Left colon (tissue), 2 donors: ENCODE measurements at regions not wholly inside any gene's neighbourhood (a gene's known extent, or its start where the extent isn't known, plus 50 kb on each side); places are given as distances from the start of the nearest gene placed in this dataset.
A peak's percentile ranks its signal among the peaks of the same experiment; 100 is the strongest.

Experiments
- ATAC-seq: fragments of 200-7000 bp; cut with Tn5 transposase; one replicate; pipeline ENCODE4 v1.9.1; 2020; ENCODE audit warnings: mild to moderate bottlenecking, moderate library complexity
- DNase-seq, 2 donors: peaks; one replicate each; pipeline ENCODE4 v3.0.0-alpha.2; 2020
- intact Hi-C, 2 donors: fragments of 100-400 bp; cut with DNase I in 1 of 2; cut with micrococcal nuclease in 1 of 2; formaldehyde crosslinking; loops; one replicate each; pipeline versions ENCODE4 v1.11.2 to v1.14.0; 2022; cut with DNase I, micrococcal nuclease
- donor health status: DM: no; HTN: no; CAD: no.
- donor health status: DM: yes; HTN: yes; CAD: no.

GRCh38 chr17:79298799-79299198 lies 224.2 kb downstream of the ENGASE start:
- intact Hi-C loops = no loop called here

GRCh38 chr17:79296243-79296642 lies 221.6 kb downstream of the ENGASE start:
- ATAC-seq (no peak), DNase-seq (no peak)
- intact Hi-C loops = no loop called here

More at GRCh38 chr17:79298799-79299198, 224.2 kb downstream of the ENGASE start:
- ATAC-seq (no peak), DNase-seq (no peak)

- DNase-seq (no peak), ATAC-seq (no peak)
- intact Hi-C loops = no loop called here
Measured at GRCh38 chr17:79295307-79295706, 220.7 kb downstream of the ENGASE start.

- DNase-seq (peak; percentile 33 to 56), ATAC-seq (peak; percentile 43)
- intact Hi-C loops = no loop called here
Measured at GRCh38 chr17:79294459-79295071, 219.9 kb downstream of the ENGASE start.

- DNase-seq (no peak), ATAC-seq (no peak)
- intact Hi-C loops = no loop called here
Measured at GRCh38 chr17:79292501-79292900, 217.9 kb downstream of the ENGASE start.

GRCh38 chr17:79291391-79291790 lies 216.8 kb downstream of the ENGASE start:
- no peak for ATAC-seq
- intact Hi-C loops = no loop called here
- DNase-seq = no peak

GRCh38 chr17:79290726-79291125 lies 216.1 kb downstream of the ENGASE start:
- ATAC-seq (no peak), DNase-seq (no peak)
- intact Hi-C loops = no loop called here

- DNase-seq = no peak
- intact Hi-C loops = no loop called here
- no peak for ATAC-seq
Measured at GRCh38 chr17:79288950-79289349, 214.3 kb downstream of the ENGASE start.

GRCh38 chr17:79286440-79286839 lies 211.8 kb downstream of the ENGASE start:
- DNase-seq (no peak), ATAC-seq (no peak)
- intact Hi-C loops = no loop called here

GRCh38 chr17:79285973-79286372 lies 211.3 kb downstream of the ENGASE start:
- DNase-seq = no peak
- no peak for ATAC-seq
- intact Hi-C loops = no loop called here

- intact Hi-C loops = no loop called here
- no peak for ATAC-seq
- DNase-seq = no peak
Measured at GRCh38 chr17:79282294-79282693, 207.7 kb downstream of the ENGASE start.

- intact Hi-C loops = no loop called here
- DNase-seq = no peak
- no peak for ATAC-seq
Measured at GRCh38 chr17:79281803-79282202, 207.2 kb downstream of the ENGASE start.

- intact Hi-C loops = no loop called here
- ATAC-seq (no peak), DNase-seq (no peak)
Measured at GRCh38 chr17:79280866-79281572, 206.4 kb downstream of the ENGASE start.

- no peak for ATAC-seq
- intact Hi-C loops = no loop called here
- DNase-seq = no peak
Measured at GRCh38 chr17:79280010-79280409, 205.4 kb downstream of the ENGASE start.

GRCh38 chr17:79279320-79279719 lies 204.7 kb downstream of the ENGASE start:
- DNase-seq = no peak
- no peak for ATAC-seq
- intact Hi-C loops = no loop called here

- DNase-seq = no peak
- ATAC-seq = no peak
- intact Hi-C loops = no loop called here
Measured at GRCh38 chr17:79276821-79277220, 202.2 kb downstream of the ENGASE start.

GRCh38 chr17:79273660-79274059 lies 199.0 kb downstream of the ENGASE start:
- intact Hi-C loops = no loop called here
- no peak for ATAC-seq

GRCh38 chr17:79272666-79273219 lies 198.1 kb downstream of the ENGASE start:
- ATAC-seq = no peak
- intact Hi-C loops = no loop called here

More at GRCh38 chr17:79273660-79274059, 199.0 kb downstream of the ENGASE start:
- DNase-seq = no peak

GRCh38 chr17:79272220-79272619 lies 197.6 kb downstream of the ENGASE start:
- ATAC-seq (no peak), DNase-seq (no peak)

More at GRCh38 chr17:79272666-79273219, 198.1 kb downstream of the ENGASE start:
- no peak for DNase-seq

GRCh38 chr17:79269620-79270019 lies 195.0 kb downstream of the ENGASE start:
- DNase-seq = no peak
- no peak for ATAC-seq
- intact Hi-C loops = no loop called here

More at GRCh38 chr17:79272220-79272619, 197.6 kb downstream of the ENGASE start:
- intact Hi-C loops = no loop called here
